EL (cell line): ENCODE measurements at regions not wholly inside any gene's neighbourhood (a gene's known extent, or its start where the extent isn't known, plus 50 kb on each side); places are given as distances from the start of the nearest gene placed in this dataset.
"Not testable (repeated sequence)": the region's sequence is repeated elsewhere in the genome, so short reads cannot be mapped to it uniquely, and the experiment has no call there.

Experiments
- DNase-seq: peaks from one replicate; pipeline ENCODE4 v3.0.0-alpha.2; 2016

- DNase-seq = peak; percentile 1
Measured at GRCh38 chr4:78004270-78004669, 52.9 kb upstream of the FRAS1 start.

- DNase-seq = no peak
Measured at GRCh38 chr4:78005086-78005485, 52.0 kb upstream of the FRAS1 start.

GRCh38 chr4:78007021-78007420, 50.1 kb upstream of the FRAS1 start:
- not testable (repeated sequence) for DNase-seq
